Spleen (tissue), 11 donors: ENCODE measurements at regions not wholly inside any gene's neighbourhood (a gene's known extent, or its start where the extent isn't known, plus 50 kb on each side); places are given as distances from the start of the nearest gene placed in this dataset.

Source experiments
- DNase-seq: peaks from one replicate; pipeline ENCODE4 v3.0.0-alpha.2; 2020
- H3K27ac ChIP-seq, 8 donors: fragments of 200-600 bp; sonication (generic) in 7 of 8; 1 replicate in 4 of 8; 2 replicates in 4 of 8; pipeline versions ENCODE4 v1.5.0 to v1.8.0; 2016 to 2021; ENCODE audit warnings: inconsistent platforms in 4 of 8, mild to moderate bottlenecking in 4 of 8, moderate library complexity in 1 of 8
- H3K27me3 ChIP-seq, 7 donors: fragments of 200-600 bp; sonication (generic) in 6 of 7; replicated peaks in 1 of 7; 1 replicate in 4 of 7; 2 replicates in 3 of 7; pipeline versions ENCODE4 v1.5.0 to v1.8.0; 2016 to 2021; ENCODE audit warnings: inconsistent platforms in 3 of 7, mild to moderate bottlenecking in 1 of 7
- H3K36me3 ChIP-seq, 6 donors: fragments of 200-600 bp; sonication (generic) in 5 of 6; 1 replicate in 4 of 6; 2 replicates in 2 of 6; pipeline versions ENCODE4 v1.5.0 to v1.8.0; 2016 to 2021; ENCODE audit warnings: inconsistent platforms in 2 of 6
- H3K4me1 ChIP-seq, 6 donors: fragments of 200-600 bp; sonication (generic) in 5 of 6; 1 replicate in 3 of 6; 2 replicates in 3 of 6; pipeline versions ENCODE4 v1.5.0 to v1.8.0; 2016 to 2021; ENCODE audit warnings: inconsistent platforms in 3 of 6
- H3K4me3 ChIP-seq, 8 donors: fragments of 200-600 bp; sonication (generic) in 7 of 8; 1 replicate in 4 of 8; 2 replicates in 4 of 8; pipeline versions ENCODE4 v1.5.0 to v1.8.0; 2016 to 2021; ENCODE audit warnings: inconsistent platforms in 4 of 8, mild to moderate bottlenecking in 4 of 8, moderate library complexity in 2 of 8
- H3K9me3 ChIP-seq, 8 donors: fragments of 200-600 bp; sonication (generic) in 7 of 8; 1 replicate in 4 of 8; 2 replicates in 4 of 8; pipeline versions ENCODE4 v1.5.0 to v1.8.0; 2016 to 2021; ENCODE audit warnings: inconsistent platforms in 4 of 8
- CTCF ChIP-seq, 11 experiments: fragments of 200-600 bp in 7 of 11; fragments of 450-650 bp in 4 of 11; sonication (generic) in 4 of 11; IDR thresholded peaks in 8 of 11; conservative IDR thresholded peaks in 3 of 11; 1 replicate in 7 of 11; 2 replicates in 4 of 11; pipeline versions ENCODE4 v1.4.0 to v1.8.0; 2016 to 2021; ENCODE audit warnings: antibody characterized with exemption in 11 of 11, inconsistent platforms in 4 of 11, mild to moderate bottlenecking in 1 of 11
- POLR2A ChIP-seq, 3 donors: fragments of 450-650 bp; IDR thresholded peaks; one replicate each; pipeline ENCODE4 v1.5.1; 2017; ENCODE audit warnings: antibody characterized with exemption in 3 of 3, mild to moderate bottlenecking in 1 of 3
- POLR2AphosphoS5 ChIP-seq, 3 donors: sonication (generic); formaldehyde crosslinking; IDR thresholded peaks; one replicate each; pipeline ENCODE4 v1.5.1; 2017; ENCODE audit warnings: antibody characterized with exemption in 3 of 3
- WGBS, 5 donors: extraction: QIAGEN DNeasy Blood & Tissue Kit in 3 of 5; methylation state at CpG; one replicate each; pipeline versions ENCODE4 v1.1.5 to v1.1.7; 2013 to 2018; 5-methylcytosine and 5-hydroxymethylcytosine counted together
- intact Hi-C: fragments of 100-400 bp; cut with DNase I; formaldehyde crosslinking; loops from one replicate; pipeline ENCODE4 v1.15.0; 2023; ENCODE audit warnings: low total_unique reads
- donor health status: healthy with polysubstance abuse.
- donor health status: DM: no; HTN: no; CAD: no; lungs with moderate emphysema.
- donor health status: DM: no; HTN: no; CAD: no.
- donor health status: Bipolar disorder and iron deficiency.
- donor health status: healthy.
- donor health status: DM: no; HTN: no; CAD: no.
- donor health status: DM: yes; HTN: yes; CAD: no.

- H3K4me1 ChIP-seq = peaks cover 5 to 71% (median 26%) of the 10 kb centered on the region in 6 donors
- intact Hi-C loops = no loop called here
- TF ChIP-seq POLR2AphosphoS5 (IDR thresholded peaks at IDR 0.05) (peak in 1 of 3 donors; percentile 65), POLR2A (IDR thresholded peaks at IDR 0.05) (no peak)
- DNase-seq = no peak
- no peaks in the 10 kb centered on the region for H3K27me3 ChIP-seq
- peak overlapping the region; percentile 48 to 82 (median 70) for H3K27ac ChIP-seq
- H3K9me3 ChIP-seq = no peaks in the 10 kb centered on the region
- H3K36me3 ChIP-seq = no peaks in the 10 kb centered on the region
- H3K4me3 ChIP-seq = no peak overlapping the region
- 54 to 72% (median 65%) methylated on average over 7 of the region's 7 CpGs for WGBS, 5 donors
Measured at GRCh38 chr11:8766988-8767374, 84.4 kb downstream of the RPL27A start.

GRCh38 chr11:8767466-8768142 is 85.0 kb downstream of the RPL27A start:
- H3K27me3 ChIP-seq = no peaks in the 10 kb centered on the region
- intact Hi-C loops = no loop called here
- 59 to 83% (median 75%) methylated on average over 9 of the region's 9 CpGs for WGBS, 5 donors

GRCh38 chr11:8768625-8769333 is 86.2 kb downstream of the RPL27A start:
- Histone ChIP-seq H3K4me1 (peaks cover 9 to 77% (median 35%) of the 10 kb centered on the region in 6 donors), H3K36me3 (no peaks in the 10 kb centered on the region), H3K27ac (peak overlapping the region in 6 of 8 donors; percentile 32 to 82 (median 72)), H3K9me3 (no peaks in the 10 kb centered on the region), H3K27me3 (no peaks in the 10 kb centered on the region), H3K4me3 (no peak overlapping the region)
- DNase-seq = no peak
- WGBS, 5 donors = 71 to 84% (median 79%) methylated on average over 3 of the region's 3 CpGs
- intact Hi-C loops = no loop called here
- TF ChIP-seq POLR2AphosphoS5 (IDR thresholded peaks at IDR 0.05) = no peak
- TF ChIP-seq CTCF (IDR thresholded peaks at IDR 0.05 in 8 of 11, conservative IDR thresholded peaks at IDR 0.05 in 3 of 11) = no peak

More at GRCh38 chr11:8767466-8768142, 85.0 kb downstream of the RPL27A start:
- TF ChIP-seq POLR2AphosphoS5 (IDR thresholded peaks at IDR 0.05) (no peak), CTCF (IDR thresholded peaks at IDR 0.05 in 8 of 11, conservative IDR thresholded peaks at IDR 0.05 in 3 of 11) (no peak), POLR2A (IDR thresholded peaks at IDR 0.05) (no peak)
- no peaks in the 10 kb centered on the region for H3K9me3 ChIP-seq
- H3K36me3 ChIP-seq = no peaks in the 10 kb centered on the region
- peaks cover 5 to 67% (median 28%) of the 10 kb centered on the region in 6 donors for H3K4me1 ChIP-seq
- H3K27ac ChIP-seq = peak overlapping the region in 7 of 8 donors; percentile 54 to 82 (median 72)
- DNase-seq = no peak
- H3K4me3 ChIP-seq = no peak overlapping the region

GRCh38 chr11:8772571-8773519 is 90.3 kb downstream of the RPL27A start:
- no peaks in the 10 kb centered on the region for H3K27me3 ChIP-seq
- H3K4me3 ChIP-seq = no peak overlapping the region
- intact Hi-C loops = no loop called here
- H3K9me3 ChIP-seq = no peaks in the 10 kb centered on the region
- peaks cover 17 to 91% (median 45%) of the 10 kb centered on the region in 6 donors for H3K4me1 ChIP-seq
- WGBS, 5 donors = 60 to 79% (median 74%) methylated on average over 8 to 9 of the region's 9 CpGs
- peak overlapping the region in 7 of 8 donors; percentile 55 to 81 (median 69) for H3K27ac ChIP-seq
- H3K36me3 ChIP-seq = no peaks in the 10 kb centered on the region
- TF ChIP-seq POLR2AphosphoS5 (IDR thresholded peaks at IDR 0.05) = peak in 1 of 3 donors; percentile 22
- no peak for TF ChIP-seq POLR2A (IDR thresholded peaks at IDR 0.05)
- no peak for TF ChIP-seq CTCF (IDR thresholded peaks at IDR 0.05 in 8 of 11, conservative IDR thresholded peaks at IDR 0.05 in 3 of 11)
- DNase-seq = no peak
